ENCODE measurements at regions not wholly inside any gene's neighbourhood (a gene's known extent, or its start where the extent isn't known, plus 50 kb on each side); places are given as distances from the start of the nearest gene placed in this dataset.
A peak's percentile ranks its signal among the peaks of the same experiment; 100 is the strongest.

DNA sequence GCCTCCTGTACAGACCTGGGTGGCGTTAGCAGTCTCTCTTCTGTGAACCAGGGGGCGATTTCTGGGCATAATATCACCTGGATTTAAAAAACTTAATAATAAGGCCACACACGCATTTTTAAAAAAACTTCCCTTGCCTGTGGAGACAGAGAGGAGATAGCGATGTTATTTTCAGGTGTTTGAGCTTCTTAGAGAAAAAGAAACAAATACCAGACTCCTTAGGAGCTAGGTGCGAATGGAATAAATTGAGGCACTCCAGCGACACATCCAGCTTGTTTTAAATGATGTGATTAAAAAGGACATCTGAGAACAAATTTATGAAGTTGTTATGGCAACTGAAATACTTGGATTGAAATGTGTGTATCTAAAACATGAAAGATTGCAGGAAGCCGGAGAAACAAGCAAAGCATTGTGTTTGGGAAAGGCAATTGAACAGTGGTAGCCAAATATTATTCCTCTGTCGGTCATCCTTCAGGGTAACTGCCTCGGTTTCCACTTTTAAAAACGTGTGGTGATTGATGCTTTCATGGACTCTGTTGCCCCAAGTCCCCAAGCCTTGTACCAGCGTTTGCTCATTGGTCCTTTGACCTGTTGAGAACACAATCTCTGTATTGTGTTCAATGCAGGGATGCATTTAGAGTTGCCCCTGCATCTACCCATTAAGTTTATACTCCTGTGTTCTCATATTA lies 158.7 kb downstream of the TM9SF2 start:
- DNase-seq: no peak

DNA sequence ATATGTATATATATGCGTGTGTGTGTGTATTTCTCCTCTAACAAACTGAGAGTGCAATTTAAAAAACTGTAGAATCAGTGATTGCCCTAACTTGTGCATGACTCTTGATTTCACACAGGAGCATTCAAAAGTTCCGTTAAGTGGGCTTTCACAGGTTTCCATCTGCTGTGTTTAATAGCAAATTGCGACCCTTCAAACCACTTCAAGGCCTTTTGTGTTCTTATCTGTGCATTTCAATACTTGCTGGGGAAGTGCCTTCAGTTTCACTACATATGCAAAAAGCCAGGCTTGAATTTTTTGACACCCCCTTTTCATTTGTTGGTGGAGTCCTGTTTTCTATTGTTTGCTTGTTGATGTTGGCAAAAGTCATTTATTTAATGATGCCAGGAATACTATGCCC lies 158.0 kb downstream of the TM9SF2 start:
- DNase-seq: no peak

DNA sequence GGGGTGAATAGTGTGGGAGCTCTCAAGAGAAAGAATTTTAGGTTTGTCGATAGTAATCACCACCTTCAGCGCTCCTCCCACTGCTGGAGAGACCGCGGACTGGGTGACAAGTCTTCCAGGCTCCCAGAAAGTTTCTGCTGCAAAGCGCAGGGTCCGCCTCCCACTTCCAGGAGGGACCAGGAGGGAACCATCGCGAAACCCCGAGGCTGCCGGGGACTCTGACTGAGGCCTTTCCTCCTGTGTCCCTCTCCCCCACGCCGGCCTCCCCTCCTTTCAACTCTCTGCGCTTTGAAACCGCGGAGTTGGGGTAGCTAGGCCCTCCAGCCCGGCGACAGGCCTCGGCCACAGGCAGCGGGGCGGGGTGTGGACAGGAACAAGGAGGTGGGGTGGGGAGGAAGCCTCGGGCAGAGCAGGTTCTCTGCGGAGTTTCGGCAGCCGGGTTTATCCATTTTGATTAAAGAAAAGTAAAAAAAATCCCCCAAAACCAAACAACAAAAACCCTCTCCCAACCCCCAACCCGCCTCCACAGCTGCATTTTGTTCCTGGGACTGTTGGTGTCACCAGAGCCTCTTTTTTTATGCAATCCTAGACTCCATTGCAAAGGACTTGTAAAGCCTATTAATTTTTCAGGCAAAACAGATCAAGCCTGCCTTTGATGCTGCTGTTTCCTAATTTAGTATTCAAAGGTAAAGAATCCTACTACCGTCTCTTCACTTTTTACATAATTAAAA lies 157.2 kb downstream of the TM9SF2 start:
- DNase-seq: peak; percentile 19

DNA sequence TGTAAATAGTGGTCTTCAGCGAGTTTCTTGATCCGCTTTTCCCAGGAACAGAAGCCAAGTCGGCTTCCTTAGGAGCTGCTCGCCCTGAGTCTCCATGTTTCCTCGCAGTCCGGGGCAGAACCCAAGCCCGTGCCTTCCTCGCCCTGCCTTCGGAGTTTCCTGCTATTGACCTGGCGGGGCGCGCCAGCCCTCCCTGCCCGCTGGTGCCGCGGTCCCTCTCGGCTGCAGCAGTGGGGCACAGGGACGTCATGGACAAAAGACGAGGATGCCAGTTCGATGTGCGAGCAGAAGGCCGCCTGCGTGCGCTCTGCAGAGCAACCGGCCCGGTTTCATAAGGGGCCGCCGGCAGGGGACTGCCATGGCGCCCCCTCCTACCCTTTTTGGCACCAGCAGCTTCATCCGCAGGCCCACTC lies 156.6 kb downstream of the TM9SF2 start:
- DNase-seq: peak; percentile 15

DNA sequence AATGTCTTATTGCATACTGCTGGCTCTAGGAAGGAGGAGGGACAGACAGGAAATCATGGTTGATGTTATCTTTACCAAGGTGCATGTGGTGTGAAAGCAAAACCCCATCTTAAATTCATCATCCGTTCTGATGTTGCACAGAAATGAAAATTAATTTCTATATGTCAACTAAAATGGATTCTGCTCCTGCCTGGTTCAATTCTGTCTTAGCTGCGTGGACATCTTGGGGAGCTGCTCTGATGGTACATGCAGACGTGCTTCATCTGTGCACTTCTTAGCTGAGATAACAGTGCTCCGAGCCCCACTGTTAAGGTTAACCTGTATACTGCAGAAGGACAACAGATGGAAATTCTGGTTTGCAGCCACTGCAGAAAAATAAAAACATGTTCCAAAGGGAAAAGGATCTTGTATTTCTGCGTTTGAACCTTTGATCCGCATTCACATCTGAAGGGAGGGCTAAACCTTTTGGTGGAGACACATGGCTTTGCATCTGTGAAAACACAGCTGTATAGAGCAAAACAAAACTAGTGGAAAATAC lies 155.6 kb downstream of the TM9SF2 start:
- DNase-seq: no peak

DNA sequence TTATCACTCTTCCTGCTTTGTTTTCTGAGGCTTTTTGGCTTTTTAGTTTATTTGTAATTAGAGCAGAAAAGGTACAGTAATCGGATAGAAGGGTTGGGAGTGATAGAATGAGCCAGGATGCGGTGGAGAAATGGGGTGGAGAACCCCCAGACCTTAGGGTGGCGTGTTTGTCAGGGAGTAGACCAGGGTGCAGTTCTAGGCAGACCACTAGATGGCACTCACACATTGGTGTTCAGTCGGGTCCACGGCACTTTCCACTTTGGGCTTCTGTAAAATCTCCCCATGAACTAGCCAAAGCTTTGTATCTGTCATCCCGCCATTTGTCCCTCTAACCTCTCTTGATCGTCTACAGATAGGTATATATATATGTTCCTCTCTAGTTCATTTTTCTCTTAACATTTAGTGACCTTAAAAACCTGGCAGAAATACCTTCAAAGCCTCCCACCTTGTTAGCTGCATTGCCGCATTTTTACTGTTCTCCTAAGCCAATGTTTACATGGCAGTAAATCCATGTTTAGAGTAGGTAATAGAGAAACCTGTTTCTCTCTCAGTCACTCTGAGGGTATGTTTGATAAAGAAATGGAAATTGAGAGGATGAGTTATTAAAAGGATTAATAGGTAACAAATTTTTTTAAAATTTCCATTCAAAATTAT lies 154.9 kb downstream of the TM9SF2 start:
- no peak for DNase-seq

DNA sequence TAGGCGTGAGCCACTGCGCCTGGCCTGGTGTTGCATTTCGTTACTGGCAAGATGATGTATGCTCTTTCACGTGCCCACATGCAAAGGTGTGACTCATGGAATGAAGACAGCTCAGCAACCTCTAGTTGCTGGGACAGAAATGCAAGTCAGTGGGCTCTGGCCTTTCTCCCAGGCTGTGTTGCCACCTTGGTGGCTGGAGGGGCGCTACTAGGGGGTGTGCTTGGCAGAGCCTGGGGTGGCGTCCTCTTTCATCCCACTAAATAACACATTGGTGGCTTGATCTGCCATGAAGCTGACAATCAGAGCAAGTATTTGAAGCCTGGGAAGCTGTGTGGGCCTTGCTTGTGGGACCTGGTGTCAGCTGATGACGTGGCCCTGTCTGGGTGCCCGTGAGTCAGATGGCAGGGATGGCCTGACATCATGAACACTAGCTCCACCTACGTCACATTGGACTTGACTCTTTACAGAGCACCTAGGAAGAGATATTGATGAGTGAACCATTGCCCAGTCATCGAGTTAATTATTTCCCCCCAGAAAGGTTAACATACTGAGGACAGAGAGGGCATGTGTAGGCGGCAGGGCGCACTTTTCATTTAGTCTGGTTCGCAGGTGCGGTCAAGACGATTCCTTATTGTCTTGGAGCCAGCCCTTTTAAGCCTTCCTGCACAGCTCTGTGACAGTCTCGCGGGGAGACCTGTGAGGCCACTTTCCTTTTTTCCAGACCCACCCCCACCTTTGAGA lies 154.2 kb downstream of the TM9SF2 start:
- DNase-seq: no peak

DNA sequence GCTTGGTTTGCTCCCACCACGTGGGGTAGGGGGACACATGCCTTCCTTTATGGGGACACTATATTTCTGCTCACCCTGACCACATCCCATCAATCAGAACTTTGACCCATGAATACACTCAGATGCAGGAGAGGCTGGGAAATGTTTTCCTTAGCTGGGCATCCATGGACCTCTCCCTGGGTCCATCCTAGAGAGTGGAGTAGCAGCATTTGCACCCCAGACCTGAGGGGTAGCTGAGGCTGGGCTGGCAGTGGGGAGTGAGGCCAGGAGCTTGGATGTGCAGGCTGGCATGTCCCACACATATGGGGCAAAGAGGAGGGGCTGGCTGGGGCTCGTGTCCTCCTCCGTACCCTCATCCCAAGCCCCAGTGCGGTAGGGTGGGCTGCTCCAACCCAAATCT lies 152.8 kb downstream of the TM9SF2 start:
- no peak for DNase-seq

DNA sequence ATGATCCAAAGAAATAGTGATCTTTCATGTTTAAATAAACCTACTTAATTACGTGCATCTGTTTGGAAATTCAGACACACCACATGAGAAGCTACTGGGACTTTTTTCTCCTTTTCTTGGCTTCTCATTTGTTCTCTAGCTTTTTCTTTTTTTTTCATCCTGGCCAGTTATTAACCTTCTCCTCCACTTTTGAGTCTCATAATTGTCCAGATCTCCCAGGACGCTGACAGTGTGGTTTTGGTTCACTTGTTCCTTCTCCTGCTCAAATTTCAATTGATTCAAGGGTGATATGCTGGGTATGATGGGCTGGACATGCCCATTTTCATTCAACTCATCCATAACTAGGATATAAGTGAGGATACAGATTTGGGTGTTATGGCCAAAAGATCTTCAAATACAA lies 152.3 kb downstream of the TM9SF2 start:
- DNase-seq: no peak

DNA sequence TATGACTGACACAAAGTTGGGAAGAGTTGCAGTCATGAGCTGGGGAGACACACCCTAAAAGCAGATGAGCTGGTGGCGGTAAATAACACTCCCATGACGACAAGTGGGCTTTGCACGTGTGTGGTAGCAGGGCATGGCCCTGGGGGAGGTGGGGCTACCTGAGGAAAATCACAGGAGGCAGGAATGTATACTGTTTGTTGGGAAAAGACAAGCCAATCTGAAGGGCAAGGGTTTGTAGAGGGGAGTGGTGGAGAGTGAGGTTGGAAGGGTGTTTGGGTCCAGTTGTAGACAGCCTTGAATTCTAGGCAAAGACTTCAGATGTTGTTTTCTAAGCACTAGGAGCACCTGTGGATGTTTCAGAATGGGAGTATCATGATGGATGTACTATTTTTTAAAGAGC lies 151.6 kb downstream of the TM9SF2 start:
- no peak for DNase-seq

DNA sequence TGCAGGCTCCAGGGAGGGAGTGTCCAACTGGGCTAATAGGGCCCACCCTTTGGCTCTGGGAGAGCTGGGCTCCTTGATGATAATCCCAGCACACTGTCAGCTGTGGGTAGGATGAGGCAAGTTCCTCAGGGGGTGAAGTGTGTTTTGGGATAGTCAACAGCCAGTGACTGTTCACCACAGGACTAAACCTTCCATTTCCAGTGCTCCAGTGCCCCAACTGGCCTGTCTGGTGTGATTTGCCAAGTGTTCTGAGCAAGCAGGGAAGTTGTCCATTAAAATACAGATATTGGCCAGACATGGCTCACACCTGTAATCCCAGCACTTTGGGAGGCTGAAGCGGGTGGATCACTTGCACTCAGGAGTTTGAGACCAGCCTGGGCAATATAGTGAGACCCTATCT lies 150.9 kb downstream of the TM9SF2 start:
- DNase-seq: no peak

DNA sequence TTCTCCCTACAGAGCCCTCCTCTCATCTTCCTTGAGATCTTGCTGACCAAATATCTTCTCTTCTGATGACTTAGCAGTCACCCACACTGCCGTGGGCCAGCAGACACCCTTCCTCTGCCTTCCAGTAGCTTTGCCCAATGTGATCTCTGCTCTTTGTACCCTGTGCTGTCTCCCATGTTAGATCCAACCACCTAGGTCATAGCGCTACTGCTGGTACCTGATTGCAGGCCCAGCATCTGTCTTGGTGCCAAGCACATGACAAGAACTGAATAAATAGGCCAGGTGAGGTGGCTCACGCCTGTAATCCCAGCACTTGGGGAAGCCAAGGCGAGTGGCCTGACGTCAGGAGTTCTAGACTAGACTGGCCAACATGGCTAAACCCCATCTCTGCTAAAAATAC lies 149.7 kb downstream of the TM9SF2 start:
- DNase-seq: no peak

DNA sequence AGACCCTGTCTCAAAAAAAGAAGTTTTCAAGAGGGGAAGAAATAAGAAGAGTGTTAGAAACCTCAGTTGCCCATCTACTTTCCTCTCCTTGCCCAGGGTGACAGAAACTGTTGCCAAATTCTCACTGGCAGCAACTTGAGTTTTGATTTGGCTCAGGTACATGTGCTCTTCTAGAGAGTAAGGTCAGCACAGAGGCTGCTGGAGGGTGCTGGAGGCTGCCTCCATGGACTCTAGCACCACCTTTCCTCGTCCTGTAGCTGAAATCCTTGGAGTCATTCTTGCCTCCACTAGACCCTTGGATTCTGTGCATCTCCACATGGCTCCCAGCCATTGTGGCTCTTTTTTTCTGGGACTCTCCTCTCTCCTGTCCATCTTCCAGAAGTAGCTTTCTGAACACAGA lies 149.1 kb downstream of the TM9SF2 start:
- DNase-seq: no peak

DNA sequence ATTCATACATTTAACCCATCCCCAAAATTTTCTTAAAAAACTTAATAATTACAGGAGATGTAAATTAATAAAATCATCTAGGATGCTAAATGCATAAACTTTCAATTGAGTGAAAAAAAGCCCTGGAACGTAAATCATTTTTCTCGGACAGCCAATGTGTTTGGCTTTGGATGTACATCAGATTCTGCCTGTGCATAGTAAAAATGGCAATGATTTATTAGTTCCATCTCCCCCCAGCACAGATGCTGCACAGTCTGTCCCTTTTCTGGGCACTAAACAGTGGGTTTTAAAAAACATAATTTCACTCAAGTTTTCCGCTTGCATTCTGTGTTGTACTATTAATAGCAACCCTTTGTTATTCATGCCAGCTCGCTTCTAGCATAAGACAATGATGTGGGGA lies 147.7 kb downstream of the TM9SF2 start:
- no peak for DNase-seq

DNA sequence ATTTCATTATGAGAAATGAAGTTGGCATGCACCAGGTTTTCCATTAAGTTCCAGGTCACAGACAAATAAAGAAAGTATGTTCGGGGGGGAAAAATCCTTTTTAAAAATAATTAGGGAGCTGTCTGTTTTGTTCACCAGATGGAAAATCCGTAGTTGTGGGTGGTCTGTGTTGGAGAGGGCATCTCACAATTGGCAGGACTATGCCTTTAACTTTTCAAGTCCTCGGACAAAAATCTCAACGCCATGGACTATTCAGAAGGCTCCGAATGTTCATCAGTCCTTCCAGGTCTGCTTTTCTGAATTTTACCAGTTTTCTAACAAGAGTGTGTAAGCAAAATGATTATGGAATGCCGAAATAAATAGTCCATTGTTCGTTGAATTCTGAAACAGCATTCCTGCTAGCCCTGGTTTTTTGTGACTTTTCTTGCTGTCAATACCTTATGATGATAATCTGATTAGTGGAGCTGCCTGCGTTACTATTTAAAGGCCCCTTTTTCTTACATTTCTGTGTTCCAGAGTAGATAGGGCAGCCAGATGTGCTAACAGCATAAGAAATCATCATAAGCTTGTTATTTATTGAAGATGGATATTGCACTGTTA lies 146.9 kb downstream of the TM9SF2 start:
- DNase-seq: no peak

DNA sequence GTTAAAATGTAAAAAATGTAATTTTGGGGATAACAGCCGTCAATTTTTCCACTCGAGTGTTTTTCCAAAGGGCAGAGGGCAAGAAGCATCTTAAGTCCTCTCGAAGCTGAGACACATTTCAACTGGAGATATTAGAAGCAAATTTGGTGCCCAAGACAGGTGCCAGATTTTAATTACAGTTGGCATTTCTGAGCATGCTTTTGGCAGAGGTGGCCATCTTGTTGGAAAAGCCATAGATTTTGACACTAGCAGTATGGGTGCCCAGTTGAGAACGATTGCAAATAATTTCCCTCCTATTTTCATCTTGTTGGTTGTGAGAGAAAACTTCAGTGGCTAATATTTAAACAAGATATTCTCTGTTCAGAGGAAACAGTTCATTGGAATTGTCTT lies 146.3 kb downstream of the TM9SF2 start:
- no peak for DNase-seq

DNA sequence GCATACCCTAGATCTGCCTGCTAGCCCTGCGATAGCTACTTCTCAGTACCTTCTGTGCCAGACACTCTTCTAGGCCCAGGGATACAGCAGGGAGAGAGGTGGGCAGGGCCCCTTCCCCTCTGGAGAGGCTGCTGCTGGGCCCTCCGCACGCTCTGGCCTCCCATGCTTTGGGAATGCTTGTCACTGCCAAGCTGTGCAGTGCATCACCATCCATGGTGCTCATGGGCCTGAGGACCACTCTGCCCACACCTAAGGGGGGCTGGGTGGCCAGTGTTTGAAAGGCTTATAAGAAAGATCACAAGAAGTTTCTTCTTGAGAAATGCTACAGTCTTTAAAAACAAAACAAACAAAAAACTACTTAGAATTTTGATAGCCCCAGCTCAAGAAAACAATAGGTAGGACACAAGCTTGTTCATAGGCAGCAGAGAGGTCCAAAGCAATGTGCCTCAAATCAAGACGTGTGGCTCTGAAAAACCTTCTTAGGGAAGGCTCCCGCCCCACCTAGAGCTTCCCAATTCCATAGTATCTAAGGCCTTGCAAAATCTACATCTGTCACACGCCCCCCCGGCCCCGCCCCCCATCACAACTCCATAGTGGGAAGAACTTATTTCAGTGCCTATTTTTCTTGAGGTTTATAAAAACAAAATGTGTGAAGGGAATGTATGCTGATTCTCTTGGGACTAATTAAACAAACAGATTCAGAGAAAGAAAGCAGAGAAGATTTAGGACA lies 145.8 kb downstream of the TM9SF2 start:
- DNase-seq: no peak

DNA sequence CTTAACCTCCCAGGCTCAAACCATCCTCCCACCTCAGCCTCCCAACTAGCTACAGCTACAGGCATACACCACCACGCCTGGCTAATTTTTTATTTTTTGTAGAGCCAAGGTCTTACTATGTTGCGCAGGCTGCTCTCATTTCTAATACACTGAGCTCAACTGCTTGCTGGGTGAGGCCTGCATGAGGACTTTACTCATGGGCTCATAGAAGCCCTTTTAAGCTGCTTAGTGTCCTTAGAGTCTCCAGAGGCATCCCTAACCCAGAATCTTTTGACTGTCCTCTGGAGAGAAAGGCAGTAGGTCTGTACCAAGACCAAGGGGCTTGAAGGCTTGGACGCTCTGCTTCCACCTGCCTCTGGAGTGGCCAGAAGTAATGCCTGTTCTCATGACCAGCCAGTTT lies 141.6 kb downstream of the TM9SF2 start:
- no peak for DNase-seq

DNA sequence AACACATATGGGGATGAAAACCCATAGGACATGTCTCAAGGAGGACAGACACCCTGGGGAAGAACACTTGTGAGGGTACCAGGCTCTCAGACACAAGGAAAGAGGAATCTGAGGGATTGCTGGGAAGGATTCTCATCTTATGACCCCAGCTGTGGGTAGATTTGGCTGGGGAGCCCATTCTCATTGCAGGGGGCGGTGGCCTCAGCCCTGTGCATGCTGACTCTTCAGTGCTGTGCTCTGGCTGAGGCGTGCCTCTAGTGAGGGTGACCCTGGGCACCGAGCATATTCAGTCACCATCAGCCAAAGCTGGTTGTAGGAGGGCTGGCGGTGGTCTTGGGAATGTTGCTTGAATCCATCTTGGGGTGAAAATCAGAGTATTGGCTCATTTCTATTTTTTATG lies 140.7 kb downstream of the TM9SF2 start:
- no peak for DNase-seq

DNA sequence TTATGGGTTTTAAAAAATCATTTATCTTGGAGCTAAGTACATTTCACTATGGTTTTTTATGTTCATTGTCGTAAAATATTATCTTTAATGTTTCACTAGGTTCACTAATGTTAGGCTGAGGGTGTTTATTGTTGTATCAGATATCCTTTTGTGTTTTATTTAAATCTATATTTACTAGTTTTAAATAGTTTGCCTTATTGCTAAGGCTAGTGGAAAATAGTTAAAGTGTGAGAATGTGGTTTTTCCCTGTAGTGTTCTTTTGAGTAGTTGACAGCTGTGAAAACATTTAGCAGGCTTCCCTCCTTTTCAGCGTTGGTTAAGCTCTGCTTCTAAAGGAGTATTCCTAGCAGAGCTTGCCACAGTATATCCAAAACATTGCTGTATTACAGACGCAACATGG lies 139.0 kb downstream of the TM9SF2 start:
- DNase-seq: no peak

DNA sequence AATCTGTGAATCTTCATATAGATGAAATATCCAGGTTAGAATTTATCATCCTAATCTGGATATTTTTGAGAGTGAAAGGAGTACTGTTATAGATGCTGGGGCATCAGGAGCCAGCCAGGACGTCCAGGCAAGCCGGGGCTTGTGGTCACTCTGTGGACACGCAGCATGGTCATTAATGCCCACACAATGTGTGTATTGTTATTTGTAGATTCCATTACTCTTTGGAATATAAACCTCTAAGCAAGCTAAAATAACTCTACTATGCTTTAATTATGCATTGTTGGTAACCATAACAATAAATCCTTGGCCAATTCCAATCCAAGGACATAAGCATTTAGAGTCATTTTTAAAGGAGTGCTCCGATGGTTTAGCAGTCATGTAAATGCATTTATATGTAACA lies 137.9 kb downstream of the TM9SF2 start:
- no peak for DNase-seq

DNA sequence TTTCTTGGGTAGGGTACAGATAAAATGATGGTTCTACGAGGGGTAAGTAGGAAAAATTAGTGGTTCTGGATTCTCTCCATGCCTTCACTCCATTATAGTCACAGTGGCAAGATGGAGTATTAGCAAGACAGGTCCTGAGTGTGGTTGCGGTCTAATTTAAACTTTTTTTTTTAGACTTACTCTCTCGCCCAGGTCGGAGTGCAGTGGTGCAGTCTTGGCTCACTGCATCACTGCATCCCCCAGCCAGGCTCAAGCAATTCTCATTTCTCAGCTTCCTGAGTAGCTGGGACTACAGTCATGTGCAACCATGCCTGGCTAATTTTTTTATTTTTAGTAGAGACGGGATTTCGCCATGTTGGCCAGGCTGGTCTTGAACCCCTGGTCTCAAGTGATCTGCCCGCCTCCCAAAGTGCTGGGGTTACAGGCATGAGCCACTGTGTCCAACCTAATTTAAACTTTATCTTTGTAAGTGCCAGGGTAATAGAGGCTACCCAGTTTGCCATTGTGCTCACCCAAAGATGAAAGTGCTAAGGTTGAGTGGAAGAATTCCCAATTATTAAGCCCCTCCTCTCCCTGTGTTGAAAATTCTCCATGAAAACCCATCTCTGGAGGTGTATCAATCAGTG lies 135.6 kb downstream of the TM9SF2 start:
- DNase-seq: no peak

Measured in activated gamma-delta T cell (primary cell).